MM.1S (cell line): ENCODE measurements at regions not wholly inside any gene's neighbourhood (a gene's known extent, or its start where the extent isn't known, plus 50 kb on each side); places are given as distances from the start of the nearest gene placed in this dataset.

Experiments
- CTCF ChIP-seq: fragments of 300-600 bp; sonication (generic); IDR thresholded peaks from 2 replicates; pipeline ENCODE4 v1.5.1; 2016; ENCODE audit warnings: antibody characterized with exemption, low read length, mixed read lengths
- EZH2phosphoT487 ChIP-seq: fragments of 300-600 bp; sonication (generic); IDR thresholded peaks from 2 replicates; pipeline ENCODE4 v1.6.1; 2018; ENCODE audit warnings: antibody characterized with exemption, low read length

GRCh38 chr4:185941461-185941860 lies 127.5 kb upstream of the TLR3 start:
- TF ChIP-seq CTCF: no peak
- TF ChIP-seq EZH2phosphoT487: no peak
